GM19463 (cell line): ENCODE measurements at regions not wholly inside any gene's neighbourhood (a gene's known extent, or its start where the extent isn't known, plus 50 kb on each side); places are given as distances from the start of the nearest gene placed in this dataset.
A peak's percentile ranks its signal among the peaks of the same experiment; 100 is the strongest.

ENCODE experiments used
- ATAC-seq: cut with Tn5 transposase; IDR thresholded peaks from one replicate; pipeline ENCODE4 v1.9.1; 2021; ENCODE audit warnings: mild to moderate bottlenecking, moderate library complexity; ENCODE audit not compliant: unreplicated experiment

- ATAC-seq, result no peak
These were observed 462.1 kb upstream of the ATP2B1 start for GRCh38 chr12:90170740-90171139.

GRCh38 chr12:90167518-90168208 is 459.0 kb upstream of the ATP2B1 start:
- ATAC-seq, result no peak

GRCh38 chr12:90166671-90167070 is 458.0 kb upstream of the ATP2B1 start:
- ATAC-seq, result no peak

- ATAC-seq, result no peak
These were observed 457.4 kb upstream of the ATP2B1 start for GRCh38 chr12:90166012-90166411.

- no peak for ATAC-seq
These were observed 455.3 kb upstream of the ATP2B1 start for GRCh38 chr12:90163975-90164374.

- no peak for ATAC-seq
These were observed 445.2 kb upstream of the ATP2B1 start for GRCh38 chr12:90153827-90154226.

GRCh38 chr12:90152897-90153624 is 444.4 kb upstream of the ATP2B1 start:
- no peak for ATAC-seq

- ATAC-seq, result no peak
These were observed 442.9 kb upstream of the ATP2B1 start for GRCh38 chr12:90151491-90152015.

- no peak for ATAC-seq
These were observed 440.8 kb upstream of the ATP2B1 start for GRCh38 chr12:90149453-90149852.

- ATAC-seq, result no peak
These were observed 420.9 kb upstream of the ATP2B1 start for GRCh38 chr12:90129366-90130030.

- no peak for ATAC-seq
These were observed 419.9 kb upstream of the ATP2B1 start for GRCh38 chr12:90128526-90128925.

- no peak for ATAC-seq
These were observed 417.5 kb upstream of the ATP2B1 start for GRCh38 chr12:90126125-90126524.

- no peak for ATAC-seq
These were observed 416.3 kb upstream of the ATP2B1 start for GRCh38 chr12:90124914-90125313.

GRCh38 chr12:90124289-90124688 is 415.7 kb upstream of the ATP2B1 start:
- no peak for ATAC-seq

- no peak for ATAC-seq
These were observed 414.0 kb upstream of the ATP2B1 start for GRCh38 chr12:90122681-90123080.

GRCh38 chr12:90120627-90121026 is 412.0 kb upstream of the ATP2B1 start:
- ATAC-seq, result no peak

- no peak for ATAC-seq
These were observed 404.0 kb upstream of the ATP2B1 start for GRCh38 chr12:90112666-90113065.

- no peak for ATAC-seq
These were observed 403.3 kb upstream of the ATP2B1 start for GRCh38 chr12:90111791-90112580.

- no peak for ATAC-seq
These were observed 397.9 kb upstream of the ATP2B1 start for GRCh38 chr12:90106568-90106967.

- ATAC-seq, result peak; percentile 82
These were observed 394.5 kb upstream of the ATP2B1 start for GRCh38 chr12:90102957-90103652.
